ENCODE measurements at regions not wholly inside any gene's neighbourhood (a gene's known extent, or its start where the extent isn't known, plus 50 kb on each side); places are given as distances from the start of the nearest gene placed in this dataset.

DNA sequence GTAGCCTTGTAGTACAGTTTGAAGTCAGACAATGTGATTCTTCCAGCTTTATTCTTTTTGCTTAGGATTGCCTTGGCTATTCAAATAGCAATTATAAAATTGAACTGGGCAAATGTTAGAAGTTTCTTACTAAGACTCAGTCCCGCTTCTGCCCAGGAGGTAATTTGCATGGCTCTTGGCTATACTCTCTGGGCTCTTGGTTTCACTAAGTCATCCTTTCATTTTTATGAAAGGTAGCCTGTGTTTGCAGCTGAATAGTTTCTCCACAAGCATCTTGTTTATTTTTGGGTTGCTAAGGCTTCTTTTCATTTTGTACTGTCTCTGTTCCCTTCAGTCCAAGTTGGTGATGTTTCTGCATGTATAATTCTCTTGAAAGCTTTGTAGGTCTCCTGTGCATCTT lies 340.6 kb downstream of the SH2D4B start:
- no peaks in the 10 kb centered on the region for H3K36me3 ChIP-seq (ENCODE audit: control insufficient read depth, insufficient read depth, low read length)
- TF ChIP-seq POLR2AphosphoS5 (IDR thresholded peaks at IDR 0.05; ENCODE audit: low read depth, low read length) = no peak
- TF ChIP-seq, protein P1, sequence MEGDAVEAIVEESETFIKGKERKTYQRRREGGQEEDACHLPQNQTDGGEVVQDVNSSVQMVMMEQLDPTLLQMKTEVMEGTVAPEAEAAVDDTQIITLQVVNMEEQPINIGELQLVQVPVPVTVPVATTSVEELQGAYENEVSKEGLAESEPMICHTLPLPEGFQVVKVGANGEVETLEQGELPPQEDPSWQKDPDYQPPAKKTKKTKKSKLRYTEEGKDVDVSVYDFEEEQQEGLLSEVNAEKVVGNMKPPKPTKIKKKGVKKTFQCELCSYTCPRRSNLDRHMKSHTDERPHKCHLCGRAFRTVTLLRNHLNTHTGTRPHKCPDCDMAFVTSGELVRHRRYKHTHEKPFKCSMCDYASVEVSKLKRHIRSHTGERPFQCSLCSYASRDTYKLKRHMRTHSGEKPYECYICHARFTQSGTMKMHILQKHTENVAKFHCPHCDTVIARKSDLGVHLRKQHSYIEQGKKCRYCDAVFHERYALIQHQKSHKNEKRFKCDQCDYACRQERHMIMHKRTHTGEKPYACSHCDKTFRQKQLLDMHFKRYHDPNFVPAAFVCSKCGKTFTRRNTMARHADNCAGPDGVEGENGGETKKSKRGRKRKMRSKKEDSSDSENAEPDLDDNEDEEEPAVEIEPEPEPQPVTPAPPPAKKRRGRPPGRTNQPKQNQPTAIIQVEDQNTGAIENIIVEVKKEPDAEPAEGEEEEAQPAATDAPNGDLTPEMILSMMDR (IDR thresholded peaks at IDR 0.05) = no peak
- no peak for TF ChIP-seq REST (IDR thresholded peaks at IDR 0.05; ENCODE audit: insufficient read depth in 1 of 2, low read depth in 2 of 2, low read length in 1 of 2)
- TF ChIP-seq SIN3A (IDR thresholded peaks at IDR 0.05; ENCODE audit: borderline replicate concordance, insufficient read depth, low read depth, low read length) = no peak
- TF ChIP-seq TCF7L2 (IDR thresholded peaks at IDR 0.05; ENCODE audit: low read depth, low read length) = no peak
- H3K27me3 ChIP-seq (ENCODE audit: control insufficient read depth, insufficient read depth, low read length) = no peaks in the 10 kb centered on the region
- intact Hi-C loops (cut with micrococcal nuclease; ENCODE audit: unreplicated experiment) = no loop called here
- no peak overlapping the region for H3K4me3 ChIP-seq (ENCODE audit: low read depth in 2 of 2, low read length in 2 of 2)
- CTCF ChIA-PET = no interaction called here
- no TSS peak for BruUV-seq (replicated peaks)
- no peaks in the 10 kb centered on the region for H3K4me1 ChIP-seq (ENCODE audit: control insufficient read depth, insufficient read depth, low read length)
- POLR2A ChIA-PET = no interaction called here
- H3K9me3 ChIP-seq (ENCODE audit: control insufficient read depth, insufficient read depth, low read depth, low read length) = no peaks in the 10 kb centered on the region
- DNase-seq (ENCODE audit: low read depth, low spot score) = no peak
- in situ Hi-C loops (cut with HindIII; ENCODE audit: low pct_unique_long_range_greater_than_20kb, low sequenced_read_pairs) = no loop called here
- ATAC-seq = no peak
- no peak overlapping the region for H3K27ac ChIP-seq (ENCODE audit: low read length)

- no peak overlapping the region for H3K27ac ChIP-seq (ENCODE audit: low read length)
- H3K36me3 ChIP-seq (ENCODE audit: control insufficient read depth, insufficient read depth, low read length) = no peaks in the 10 kb centered on the region
- no peak overlapping the region for H3K4me3 ChIP-seq (ENCODE audit: low read depth in 2 of 2, low read length in 2 of 2)
- TF ChIP-seq REST (IDR thresholded peaks at IDR 0.05; ENCODE audit: insufficient read depth in 1 of 2, low read depth in 2 of 2, low read length in 1 of 2) (no peak), TCF7L2 (IDR thresholded peaks at IDR 0.05; ENCODE audit: low read depth, low read length) (no peak), POLR2AphosphoS5 (IDR thresholded peaks at IDR 0.05; ENCODE audit: low read depth, low read length) (no peak), SIN3A (IDR thresholded peaks at IDR 0.05; ENCODE audit: borderline replicate concordance, insufficient read depth, low read depth, low read length) (no peak)
- TF ChIP-seq, protein P1 (IDR thresholded peaks at IDR 0.05) = no peak
- ATAC-seq = no peak
- in situ Hi-C loops (cut with HindIII; ENCODE audit: low pct_unique_long_range_greater_than_20kb, low sequenced_read_pairs) = no loop called here
- ChIA-PET POLR2A (no interaction called here), CTCF (no interaction called here)
- intact Hi-C loops (cut with micrococcal nuclease; ENCODE audit: unreplicated experiment) = no loop called here
- H3K9me3 ChIP-seq (ENCODE audit: control insufficient read depth, insufficient read depth, low read depth, low read length) = no peaks in the 10 kb centered on the region
- DNase-seq (ENCODE audit: low read depth, low spot score) = no peak
- no TSS peak for BruUV-seq (replicated peaks)
- no peaks in the 10 kb centered on the region for H3K27me3 ChIP-seq (ENCODE audit: control insufficient read depth, insufficient read depth, low read length)
- H3K4me1 ChIP-seq (ENCODE audit: control insufficient read depth, insufficient read depth, low read length) = no peaks in the 10 kb centered on the region
Measured at GRCh38 chr10:80890146-80890545, 352.4 kb downstream of the SH2D4B start.

Measured in Panc1 (cell line).